Neural progenitor cell (in vitro differentiated cells): ENCODE measurements at regions not wholly inside any gene's neighbourhood (a gene's known extent, or its start where the extent isn't known, plus 50 kb on each side); places are given as distances from the start of the nearest gene placed in this dataset.

Experiments used
- EZH2 ChIP-seq: fragments of 200-600 bp; sonication (generic); IDR thresholded peaks from 2 replicates; pipeline ENCODE4 v1.6.1; 2017; ENCODE audit warnings: antibody characterized with exemption, mild to moderate bottlenecking, moderate library complexity
- EZH2phosphoT487 ChIP-seq: fragments of 200-600 bp; sonication (generic); IDR thresholded peaks from 2 replicates; pipeline ENCODE4 v1.6.1; 2017; ENCODE audit warnings: antibody characterized with exemption
- TF ChIP-seq, protein P1 (sequence below): fragments of 200-600 bp; sonication (generic); IDR thresholded peaks from 2 replicates; pipeline ENCODE4 v1.5.1; 2017; ENCODE audit warnings: antibody characterized with exemption, mild to moderate bottlenecking

DNA sequence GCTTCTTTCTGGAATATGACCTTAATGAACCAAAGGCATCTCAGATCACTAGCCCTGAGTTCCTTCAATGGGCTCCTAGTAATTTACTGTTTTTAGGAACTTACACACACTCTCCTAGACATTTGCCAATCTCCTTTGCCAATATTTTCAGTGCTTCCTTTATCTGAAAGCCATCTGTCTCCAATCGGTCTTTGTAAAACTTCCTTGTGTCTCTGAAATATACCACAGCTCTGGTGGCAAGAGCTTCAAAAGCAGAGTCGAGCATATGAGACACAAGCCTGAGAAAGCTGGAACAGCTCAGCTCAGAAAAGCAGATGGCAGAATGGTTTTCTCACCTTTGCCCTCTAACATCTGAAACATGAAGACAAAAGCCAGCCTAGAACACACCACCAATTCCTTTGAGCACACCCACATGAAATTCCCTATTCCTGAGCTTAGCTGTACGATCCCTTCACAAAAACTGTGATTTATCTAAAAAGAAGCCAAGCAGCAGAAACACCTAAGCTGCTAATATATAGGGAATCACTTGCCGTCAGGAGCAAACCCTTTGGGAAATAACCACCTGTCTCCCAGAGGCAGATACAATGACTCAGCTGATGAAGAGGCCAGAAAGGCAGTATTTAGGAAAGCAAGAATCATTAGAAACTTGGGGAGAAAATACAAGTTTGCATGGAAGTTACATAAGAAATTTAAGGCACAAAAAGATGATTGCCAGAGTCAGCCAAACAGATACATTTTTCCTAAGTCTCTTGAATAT is 70.2 kb upstream of the ANK3 start:
- TF ChIP-seq, protein P1, sequence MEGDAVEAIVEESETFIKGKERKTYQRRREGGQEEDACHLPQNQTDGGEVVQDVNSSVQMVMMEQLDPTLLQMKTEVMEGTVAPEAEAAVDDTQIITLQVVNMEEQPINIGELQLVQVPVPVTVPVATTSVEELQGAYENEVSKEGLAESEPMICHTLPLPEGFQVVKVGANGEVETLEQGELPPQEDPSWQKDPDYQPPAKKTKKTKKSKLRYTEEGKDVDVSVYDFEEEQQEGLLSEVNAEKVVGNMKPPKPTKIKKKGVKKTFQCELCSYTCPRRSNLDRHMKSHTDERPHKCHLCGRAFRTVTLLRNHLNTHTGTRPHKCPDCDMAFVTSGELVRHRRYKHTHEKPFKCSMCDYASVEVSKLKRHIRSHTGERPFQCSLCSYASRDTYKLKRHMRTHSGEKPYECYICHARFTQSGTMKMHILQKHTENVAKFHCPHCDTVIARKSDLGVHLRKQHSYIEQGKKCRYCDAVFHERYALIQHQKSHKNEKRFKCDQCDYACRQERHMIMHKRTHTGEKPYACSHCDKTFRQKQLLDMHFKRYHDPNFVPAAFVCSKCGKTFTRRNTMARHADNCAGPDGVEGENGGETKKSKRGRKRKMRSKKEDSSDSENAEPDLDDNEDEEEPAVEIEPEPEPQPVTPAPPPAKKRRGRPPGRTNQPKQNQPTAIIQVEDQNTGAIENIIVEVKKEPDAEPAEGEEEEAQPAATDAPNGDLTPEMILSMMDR: no peak
- TF ChIP-seq EZH2 (no peak), EZH2phosphoT487 (no peak)
